Naive thymus-derived CD4-positive, alpha-beta T cell (primary cell): ENCODE measurements at regions not wholly inside any gene's neighbourhood (a gene's known extent, or its start where the extent isn't known, plus 50 kb on each side); places are given as distances from the start of the nearest gene placed in this dataset.

Experiments used
- ATAC-seq: fragments of 150-1000 bp; cut with Tn5 transposase; 2 replicates; pipeline ENCODE4 v1.10.0; 2021; ENCODE audit warnings: mild to moderate bottlenecking, moderate library complexity
- CTCF ChIA-PET: fragments of 350-600 bp; sonication (Branson Sonifier 250); formaldehyde crosslinking; loops from one replicate; lab custom pipeline; 2021; ENCODE audit warnings: antibody characterized with exemption; lab: Charles Lee
- POLR2A ChIA-PET: fragments of 350-600 bp; sonication (Branson Sonifier 250); formaldehyde crosslinking; loops from one replicate; lab custom pipeline; 2021; ENCODE audit warnings: antibody characterized with exemption, inconsistent platforms; lab: Charles Lee
- DNase-seq, 9 donors: peaks; one replicate each; pipeline versions ENCODE4 v3.0.0 to v3.0.0-alpha.2; 2020 to 2022; ENCODE audit warnings: mixed read lengths in 1 of 9
- H3K27ac ChIP-seq: one replicate; pipeline ENCODE4 v1.7.0; 2013; ENCODE audit warnings: mild to moderate bottlenecking, low read depth, low read length, moderate library complexity
- H3K27me3 ChIP-seq, 2 donors: one replicate each; pipeline ENCODE4 v1.7.0; 2013; ENCODE audit warnings: low read length in 2 of 2, mild to moderate bottlenecking in 2 of 2, moderate library complexity in 2 of 2; ENCODE audit not compliant: control insufficient read depth in 2 of 2, insufficient read depth in 2 of 2
- H3K36me3 ChIP-seq, 3 experiments: 1 replicate in 2 of 3; 2 replicates in 1 of 3; pipeline ENCODE4 v1.7.0; 2013; ENCODE audit warnings: low read length in 3 of 3, mild to moderate bottlenecking in 3 of 3, moderate library complexity in 1 of 3; ENCODE audit not compliant: insufficient read depth in 3 of 3, control insufficient read depth in 2 of 3
- H3K4me1 ChIP-seq, 2 donors: one replicate each; pipeline ENCODE4 v1.7.0; 2013; ENCODE audit warnings: low read length in 2 of 2, mild to moderate bottlenecking in 2 of 2, moderate library complexity in 1 of 2; ENCODE audit not compliant: control insufficient read depth in 2 of 2, insufficient read depth in 2 of 2
- H3K4me3 ChIP-seq: 2 replicates; pipeline ENCODE4 v1.7.0; 2013; ENCODE audit warnings: mild to moderate bottlenecking, low read length
- H3K9me3 ChIP-seq, 3 experiments: 1 replicate in 2 of 3; 2 replicates in 1 of 3; pipeline ENCODE4 v1.7.0; 2013; ENCODE audit warnings: low read length in 3 of 3; ENCODE audit not compliant: control insufficient read depth in 2 of 3
- H3K27ac Mint-ChIP-seq, 9 donors: one replicate each; pipeline ENCODE4 v1.8.0; 2020 to 2022; ENCODE audit warnings: mixed read lengths in 9 of 9, mild to moderate bottlenecking in 8 of 9, moderate library complexity in 5 of 9, inconsistent platforms in 2 of 9
- H3K27me3 Mint-ChIP-seq, 5 donors: one replicate each; pipeline ENCODE4 v1.8.0; 2021 to 2022; ENCODE audit warnings: mixed read lengths in 5 of 5, mild to moderate bottlenecking in 1 of 5
- H3K36me3 Mint-ChIP-seq, 5 donors: one replicate each; pipeline ENCODE4 v1.8.0; 2020 to 2022; ENCODE audit warnings: mixed read lengths in 5 of 5, mild to moderate bottlenecking in 3 of 5, inconsistent platforms in 1 of 5
- H3K4me1 Mint-ChIP-seq, 7 donors: one replicate each; pipeline ENCODE4 v1.8.0; 2020 to 2022; ENCODE audit warnings: mixed read lengths in 7 of 7, mild to moderate bottlenecking in 3 of 7, inconsistent platforms in 1 of 7
- H3K4me3 Mint-ChIP-seq, 10 donors: one replicate each; pipeline ENCODE4 v1.8.0; 2020 to 2022; ENCODE audit warnings: mild to moderate bottlenecking in 10 of 10, mixed read lengths in 10 of 10, moderate library complexity in 6 of 10, inconsistent platforms in 2 of 10
- H3K9me3 Mint-ChIP-seq, 11 donors: one replicate each; pipeline ENCODE4 v1.8.0; 2020 to 2022; ENCODE audit warnings: mixed read lengths in 11 of 11, mild to moderate bottlenecking in 4 of 11, inconsistent platforms in 1 of 11, moderate library complexity in 1 of 11
- intact Hi-C, 2 donors: fragments of 100-400 bp; cut with micrococcal nuclease; formaldehyde crosslinking; loops; one replicate each; pipeline ENCODE4 v1.15.1; 2023

GRCh38 chr2:198375083-198375410 lies 570.7 kb downstream of the PLCL1 start:
- Mint-ChIP-seq H3K27me3 (peaks cover 18 to 38% (median 26%) of the 10 kb centered on the region in 5 donors), H3K4me3 (no peak overlapping the region), H3K36me3 (no peaks in the 10 kb centered on the region), H3K9me3 (peaks cover 0 to 1% (median 0%) of the 10 kb centered on the region in 11 donors), H3K4me1 (peaks cover 0 to 10% (median 7%) of the 10 kb centered on the region in 7 donors), H3K27ac (peak overlapping the region in 1 of 9 donors; percentile 41)
- Histone ChIP-seq H3K4me1 (peaks cover 0 to 3% of the 10 kb centered on the region in 2 donors), H3K9me3 (no peaks in the 10 kb centered on the region), H3K27ac (no peak overlapping the region), H3K27me3 (peaks cover 0 to 4% of the 10 kb centered on the region in 2 donors), H3K4me3 (no peak overlapping the region), H3K36me3 (no peaks in the 10 kb centered on the region)
- DNase-seq = no peak
- intact Hi-C loops = no loop called here
- ChIA-PET CTCF (no interaction called here), POLR2A (no interaction called here)
- ATAC-seq = no peak

- Histone ChIP-seq H3K4me1 (peaks cover 0 to 3% of the 10 kb centered on the region in 2 donors), H3K9me3 (no peaks in the 10 kb centered on the region), H3K27me3 (peaks cover 0 to 4% of the 10 kb centered on the region in 2 donors), H3K4me3 (no peak overlapping the region), H3K36me3 (no peaks in the 10 kb centered on the region), H3K27ac (no peak overlapping the region)
- Mint-ChIP-seq H3K4me1 (peaks cover 0 to 10% (median 7%) of the 10 kb centered on the region in 7 donors), H3K4me3 (no peak overlapping the region), H3K9me3 (peaks cover 0 to 1% (median 0%) of the 10 kb centered on the region in 11 donors), H3K36me3 (no peaks in the 10 kb centered on the region), H3K27me3 (peaks cover 23 to 35% (median 27%) of the 10 kb centered on the region in 5 donors), H3K27ac (peak overlapping the region in 1 of 9 donors; percentile 41)
- DNase-seq (peak in 1 of 9 donors; percentile 1), ATAC-seq (no peak)
- intact Hi-C loops = no loop called here
- ChIA-PET CTCF (no interaction called here), POLR2A (no interaction called here)
Observed at GRCh38 chr2:198374375-198375082, 570.1 kb downstream of the PLCL1 start.

GRCh38 chr2:198371921-198372543 lies 567.6 kb downstream of the PLCL1 start:
- H3K27me3 Mint-ChIP-seq = peaks cover 18 to 37% (median 28%) of the 10 kb centered on the region in 5 donors
- H3K4me1 ChIP-seq = peaks cover 0 to 3% of the 10 kb centered on the region in 2 donors
- no peaks in the 10 kb centered on the region for H3K36me3 Mint-ChIP-seq
- H3K4me3 Mint-ChIP-seq = peak overlapping the region in 2 of 10 donors; percentile 4
- H3K4me3 ChIP-seq = no peak overlapping the region
- peaks cover 0 to 10% (median 7%) of the 10 kb centered on the region in 7 donors for H3K4me1 Mint-ChIP-seq
- ChIA-PET POLR2A (interaction anchor here (0.6 kb wide), 1 partner anchor 57 kb away, joined by 3 read pairs; no protein-coding TSS in a partner anchor), CTCF (no interaction called here)
- H3K27ac ChIP-seq = no peak overlapping the region
- no peaks in the 10 kb centered on the region for H3K36me3 ChIP-seq
- no peaks in the 10 kb centered on the region for H3K9me3 ChIP-seq
- ATAC-seq = no peak
- H3K9me3 Mint-ChIP-seq = peaks cover 0 to 1% (median 0%) of the 10 kb centered on the region in 11 donors
- no peak overlapping the region for H3K27ac Mint-ChIP-seq
- H3K27me3 ChIP-seq = peaks cover 0 to 4% of the 10 kb centered on the region in 2 donors
- no peak for DNase-seq
- intact Hi-C loops = no loop called here

- H3K4me1 ChIP-seq = peaks cover 0 to 3% of the 10 kb centered on the region in 2 donors
- Mint-ChIP-seq H3K36me3 (no peaks in the 10 kb centered on the region), H3K9me3 (no peaks in the 10 kb centered on the region), H3K27ac (no peak overlapping the region), H3K4me3 (no peak overlapping the region), H3K4me1 (peaks cover 0 to 10% (median 7%) of the 10 kb centered on the region in 7 donors), H3K27me3 (peaks cover 13 to 42% (median 23%) of the 10 kb centered on the region in 5 donors)
- CTCF ChIA-PET = no interaction called here
- H3K36me3 ChIP-seq = no peaks in the 10 kb centered on the region
- ATAC-seq = no peak
- POLR2A ChIA-PET = no interaction called here
- intact Hi-C loops = no loop called here
- H3K27me3 ChIP-seq = peaks cover 0 to 4% of the 10 kb centered on the region in 2 donors
- DNase-seq = no peak
- no peak overlapping the region for H3K27ac ChIP-seq
- H3K4me3 ChIP-seq = no peak overlapping the region
- H3K9me3 ChIP-seq = no peaks in the 10 kb centered on the region
Observed at GRCh38 chr2:198371329-198371728, 566.9 kb downstream of the PLCL1 start.

- ATAC-seq (no peak), DNase-seq (no peak)
- ChIA-PET POLR2A (no interaction called here), CTCF (interaction anchor here (1.4 kb wide), 1 partner anchor 9 kb away, joined by 3 read pairs; no protein-coding TSS in a partner anchor)
- Mint-ChIP-seq H3K4me3 (no peak overlapping the region), H3K36me3 (no peaks in the 10 kb centered on the region), H3K27ac (no peak overlapping the region), H3K9me3 (no peaks in the 10 kb centered on the region), H3K27me3 (peaks cover 4 to 46% (median 10%) of the 10 kb centered on the region in 5 donors), H3K4me1 (peaks cover 0 to 10% (median 7%) of the 10 kb centered on the region in 7 donors)
- Histone ChIP-seq H3K4me1 (peaks cover 0 to 3% of the 10 kb centered on the region in 2 donors), H3K27me3 (no peaks in the 10 kb centered on the region), H3K9me3 (no peaks in the 10 kb centered on the region), H3K36me3 (no peaks in the 10 kb centered on the region), H3K27ac (no peak overlapping the region), H3K4me3 (no peak overlapping the region)
- intact Hi-C loops = no loop called here
Observed at GRCh38 chr2:198368089-198368488, 563.7 kb downstream of the PLCL1 start.

- Mint-ChIP-seq H3K4me3 (no peak overlapping the region), H3K27me3 (peaks cover 17 to 38% (median 24%) of the 10 kb centered on the region in 5 donors)
- intact Hi-C loops = no loop called here
Observed at GRCh38 chr2:198362740-198363139, 558.3 kb downstream of the PLCL1 start.

More at GRCh38 chr2:198362740-198363139, 558.3 kb downstream of the PLCL1 start:
- CTCF ChIA-PET = interaction anchor here (0.8 kb wide), 1 partner anchor 1102 kb away, joined by 3 read pairs; no protein-coding TSS in a partner anchor
- Histone ChIP-seq H3K36me3 (no peaks in the 10 kb centered on the region), H3K4me3 (no peak overlapping the region), H3K27me3 (no peaks in the 10 kb centered on the region), H3K9me3 (no peaks in the 10 kb centered on the region), H3K27ac (no peak overlapping the region), H3K4me1 (no peaks in the 10 kb centered on the region)
- Mint-ChIP-seq H3K4me1 (no peaks in the 10 kb centered on the region), H3K36me3 (no peaks in the 10 kb centered on the region), H3K27ac (no peak overlapping the region), H3K9me3 (no peaks in the 10 kb centered on the region)
- POLR2A ChIA-PET = no interaction called here
- DNase-seq = no peak
- no peak for ATAC-seq
